Endothelial cell of umbilical vein (primary cell): ENCODE measurements at regions not wholly inside any gene's neighbourhood (a gene's known extent, or its start where the extent isn't known, plus 50 kb on each side); places are given as distances from the start of the nearest gene placed in this dataset.
A peak's percentile ranks its signal among the peaks of the same experiment; 100 is the strongest.

ENCODE experiments used
- BruUV-seq: library from RNA; stranded (reverse); fragments of 400-500 nt; replicated peaks from 2 replicates; lab custom pipeline; 2021; lab: Mats Ljungman, UMichigan
- CTCF ChIA-PET: fragments of 300-600, 350-600 bp; sonication (Branson Sonifier 250); formaldehyde crosslinking; loops from one replicate; lab custom pipeline; 2021; ENCODE audit warnings: antibody characterized with exemption, inconsistent platforms; lab: Charles Lee
- POLR2A ChIA-PET: fragments of 300-600, 350-600 bp; sonication (Branson Sonifier 250); formaldehyde crosslinking; loops from one replicate; lab custom pipeline; 2021; ENCODE audit warnings: antibody characterized with exemption, inconsistent platforms; lab: Charles Lee
- DNase-seq: peaks from one replicate; pipeline ENCODE4 v3.0.0-alpha.2; 2011; ENCODE audit warnings: low read depth, low spot score
- FAIRE-seq: peaks from 2 replicates; lab custom pipeline; 2011; peaks lifted over from hg19 to GRCh38; lab: Jason Lieb, UNC
- H2AFZ ChIP-seq: 2 replicates; pipeline ENCODE4 v1.6.0; 2012; ENCODE audit warnings: low read depth, low read length, control low read depth, inconsistent platforms
- H3K27ac ChIP-seq: 2 replicates; pipeline ENCODE4 v1.5.1; 2011; ENCODE audit warnings: low read depth, mild to moderate bottlenecking, control low read depth, low read length, moderate library complexity; ENCODE audit not compliant: insufficient read depth
- H3K27me3 ChIP-seq, 2 experiments: 2 replicates each; pipeline versions ENCODE4 v1.6.0 to v1.6.1; 2011; ENCODE audit warnings: low read length in 2 of 2, mixed read lengths in 1 of 2; ENCODE audit not compliant: control insufficient read depth in 2 of 2, insufficient read depth in 2 of 2
- H3K36me3 ChIP-seq, 2 experiments: 2 replicates in 1 of 2; 3 replicates in 1 of 2; pipeline ENCODE4 v1.5.1; 2011; ENCODE audit warnings: low read length in 2 of 2, mild to moderate bottlenecking in 1 of 2, moderate library complexity in 1 of 2; ENCODE audit not compliant: control insufficient read depth in 2 of 2, insufficient read depth in 2 of 2; ENCODE audit errors: extremely low read depth in 1 of 2
- H3K4me1 ChIP-seq: 3 replicates; pipeline ENCODE4 v1.5.1; 2011; ENCODE audit warnings: mild to moderate bottlenecking, low read length; ENCODE audit not compliant: control insufficient read depth, insufficient read depth; ENCODE audit errors: extremely low read depth
- H3K4me2 ChIP-seq: 2 replicates; pipeline ENCODE4 v1.6.1; 2011; ENCODE audit warnings: low read length, control low read depth, mixed read lengths; ENCODE audit not compliant: insufficient read depth
- H3K4me3 ChIP-seq, 3 experiments: fragments of 200-600 bp in 1 of 3; sonication (generic), shearing (Covaris generic) in 1 of 3; replicated peaks in 1 of 3; 2 replicates each; pipeline ENCODE4 v1.5.1; 2011 to 2016; ENCODE audit warnings: control low read depth in 3 of 3, low read length in 3 of 3, mild to moderate bottlenecking in 2 of 3, inconsistent platforms in 1 of 3, low read depth in 1 of 3, moderate library complexity in 1 of 3; ENCODE audit not compliant: insufficient read depth in 1 of 3
- H3K79me2 ChIP-seq: 2 replicates; pipeline ENCODE4 v1.6.0; 2012; ENCODE audit warnings: low read length, inconsistent platforms; ENCODE audit not compliant: control insufficient read depth, insufficient read depth
- H3K9ac ChIP-seq: replicated peaks from 2 replicates; pipeline ENCODE3; 2011; ENCODE audit warnings: low read length, control low read depth; ENCODE audit not compliant: insufficient read depth; ENCODE audit errors: extremely low read depth
- H3K9me1 ChIP-seq: replicated peaks from 3 replicates; pipeline ENCODE4 v1.6.0; 2011; ENCODE audit warnings: mild to moderate bottlenecking, low read length; ENCODE audit not compliant: control insufficient read depth, insufficient read depth; ENCODE audit errors: extremely low read depth
- H3K9me3 ChIP-seq: replicated peaks from 2 replicates; pipeline ENCODE4 v1.5.1; 2012; ENCODE audit warnings: low read length, inconsistent platforms; ENCODE audit not compliant: control insufficient read depth, insufficient read depth
- H4K20me1 ChIP-seq: replicated peaks from 2 replicates; pipeline ENCODE3; 2011; ENCODE audit warnings: mild to moderate bottlenecking, low read length; ENCODE audit not compliant: control insufficient read depth, insufficient read depth; ENCODE audit errors: extremely low read depth
- EZH2 ChIP-seq: IDR thresholded peaks from 2 replicates; pipeline ENCODE4 v1.6.1; 2012; ENCODE audit warnings: borderline replicate concordance, low read depth, mild to moderate bottlenecking, moderate library complexity, low read length, inconsistent platforms; ENCODE audit not compliant: severe bottlenecking
- FOS ChIP-seq: IDR thresholded peaks from 2 replicates; pipeline ENCODE4 v1.6.1; 2011; ENCODE audit warnings: mild to moderate bottlenecking, low read length, moderate library complexity, borderline replicate concordance; ENCODE audit not compliant: insufficient read depth
- GATA2 ChIP-seq: IDR thresholded peaks from 2 replicates; pipeline ENCODE4 v1.7.0; 2011; ENCODE audit warnings: low read depth, mild to moderate bottlenecking, moderate library complexity, mixed read lengths, low read length; ENCODE audit not compliant: insufficient read length, insufficient read depth
- JUN ChIP-seq: IDR thresholded peaks from 2 replicates; pipeline ENCODE4 v1.6.1; 2011; ENCODE audit warnings: borderline replicate concordance, low read depth; ENCODE audit not compliant: insufficient read length, insufficient read depth
- MYC ChIP-seq: IDR thresholded peaks from one replicate; pipeline ENCODE4 v1.6.1; 2011; ENCODE audit warnings: mild to moderate bottlenecking, low read depth, low read length
- POLR2A ChIP-seq: IDR thresholded peaks from 2 replicates; pipeline ENCODE4 v1.6.1; 2012; ENCODE audit warnings: low read depth, mild to moderate bottlenecking, control low read depth, low read length
- POLR2AphosphoS5 ChIP-seq: IDR thresholded peaks from 2 replicates; pipeline ENCODE4 v1.6.1; 2012; ENCODE audit warnings: low read depth, mild to moderate bottlenecking, control low read depth, low read length, moderate library complexity; ENCODE audit not compliant: insufficient read depth
- dilution Hi-C: fragments of 300-500 bp; cut with MboI; formaldehyde crosslinking; loops from one replicate; pipeline ENCODE4 v1.15.0; 2019; ENCODE audit warnings: low sequenced_read_pairs; ENCODE audit not compliant: extremely low pct_ligation_motif_present
- intact Hi-C: fragments of 100-400 bp; cut with micrococcal nuclease; formaldehyde crosslinking; loops from one replicate; pipeline ENCODE4 v1.10.0; 2022
- TF ChIP-seq, protein P1 (sequence below): IDR thresholded peaks from 2 replicates; pipeline ENCODE4 v1.6.1; 2011; ENCODE audit not compliant: insufficient read depth, insufficient read length
- TF ChIP-seq, protein P2 (sequence below), 2 donors: IDR thresholded peaks; 1 replicate in 1 of 2; 2 replicates in 1 of 2; pipeline ENCODE4 v1.5.1; 2011; ENCODE audit warnings: low read length in 2 of 2, mild to moderate bottlenecking in 2 of 2, moderate library complexity in 2 of 2, control low read depth in 1 of 2, inconsistent platforms in 1 of 2, low read depth in 1 of 2; ENCODE audit not compliant: insufficient read depth in 1 of 2; ENCODE audit errors: extremely low read depth in 1 of 2

DNA sequence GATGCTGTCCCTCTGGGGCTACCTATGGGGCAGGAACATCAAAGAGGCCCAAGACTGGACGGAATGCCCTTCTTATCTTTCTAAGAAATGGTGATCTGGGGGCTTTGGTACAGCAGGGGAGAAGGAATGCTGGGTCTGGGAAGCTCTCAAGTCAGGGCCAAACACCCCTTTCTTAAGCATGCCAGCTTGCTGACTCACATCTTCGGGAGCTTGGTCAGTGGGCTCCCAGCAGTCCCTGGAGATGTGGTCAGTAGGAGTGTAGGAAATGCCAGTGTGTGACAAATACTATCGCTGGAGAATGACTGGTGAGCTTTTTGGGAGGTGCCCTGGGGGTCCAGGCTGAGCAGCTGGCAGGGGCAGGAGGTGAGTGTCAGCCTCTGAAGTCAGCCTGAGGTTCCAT, 105.0 kb upstream of the CDC42EP3 start:
- Histone ChIP-seq H3K79me2 (no peaks in the 10 kb centered on the region), H3K36me3 (no peaks in the 10 kb centered on the region), H3K9me3 (no peaks in the 10 kb centered on the region), H3K27ac (peak overlapping the region; percentile 65), H3K9ac (peak overlapping the region; percentile 19), H3K27me3 (no peaks in the 10 kb centered on the region), H3K4me3 (no peak overlapping the region), H3K9me1 (no peaks in the 10 kb centered on the region), H2AFZ (no peak overlapping the region), H4K20me1 (no peaks in the 10 kb centered on the region), H3K4me1 (peaks cover 41% of the 10 kb centered on the region), H3K4me2 (no peak overlapping the region)
- TF ChIP-seq FOS, result peak; percentile 80
- TF ChIP-seq, protein P1, sequence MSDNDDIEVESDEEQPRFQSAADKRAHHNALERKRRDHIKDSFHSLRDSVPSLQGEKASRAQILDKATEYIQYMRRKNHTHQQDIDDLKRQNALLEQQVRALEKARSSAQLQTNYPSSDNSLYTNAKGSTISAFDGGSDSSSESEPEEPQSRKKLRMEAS, result no peak
- TF ChIP-seq GATA2, result peak; percentile 15
- dilution Hi-C loops (no loop called here), intact Hi-C loops (loop anchor here (5.0 kb wide), 1 partner anchor 104 kb away; the partner anchor contains the start of gene CDC42EP3)
- POLR2A ChIA-PET, result no interaction called here
- no TSS peak for BruUV-seq
- DNase-seq, result peak; percentile 58
- CTCF ChIA-PET, result interaction anchor here (0.6 to 1.6 kb wide), 11 partner anchors 8 to 362 kb away, joined by 3 to 5 read pairs (median 4); no protein-coding TSS in a partner anchor
- peak; percentile 86 for FAIRE-seq

DNA sequence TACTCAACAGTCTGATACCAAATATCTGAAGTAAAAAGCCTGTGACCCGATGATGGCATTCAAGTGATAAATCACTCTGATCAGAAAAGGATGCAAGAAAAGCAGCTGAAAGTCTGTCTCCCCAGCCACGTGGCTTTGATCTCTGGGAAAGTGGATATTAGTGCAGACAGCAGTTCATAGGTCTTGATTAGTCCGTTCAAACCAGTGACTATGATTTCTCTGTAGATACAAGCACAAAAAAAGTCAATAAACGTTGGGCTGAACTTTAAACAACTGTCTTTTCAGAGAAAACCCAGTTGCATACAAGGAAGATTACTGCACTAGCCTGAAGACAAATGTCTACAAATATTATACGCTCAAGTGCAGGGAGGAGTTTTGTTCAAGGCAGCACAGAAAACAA, 107.7 kb upstream of the CDC42EP3 start:
- ChIA-PET POLR2A (no interaction called here), CTCF (interaction anchor here (0.9 kb wide), 1 partner anchor 98 kb away, joined by 3 read pairs; no protein-coding TSS in a partner anchor)
- H3K79me2 ChIP-seq, result no peaks in the 10 kb centered on the region
- no peaks in the 10 kb centered on the region for H3K27me3 ChIP-seq
- FAIRE-seq, result no peak
- no TSS peak for BruUV-seq
- peaks cover 45% of the 10 kb centered on the region for H3K4me1 ChIP-seq
- DNase-seq, result no peak
- no peaks in the 10 kb centered on the region for H3K36me3 ChIP-seq
- intact Hi-C loops (loop anchor here (5.0 kb wide), 1 partner anchor 107 kb away; the partner anchor contains the start of gene CDC42EP3), dilution Hi-C loops (no loop called here)
- H2AFZ ChIP-seq, result no peak overlapping the region
- H3K9me3 ChIP-seq, result no peaks in the 10 kb centered on the region
- no peak for TF ChIP-seq GATA2
- TF ChIP-seq, protein P1, result no peak
- no peak for TF ChIP-seq MYC
- no peak for TF ChIP-seq FOS
- no peak for TF ChIP-seq POLR2AphosphoS5
- TF ChIP-seq POLR2A, result no peak
- TF ChIP-seq, protein P2, sequence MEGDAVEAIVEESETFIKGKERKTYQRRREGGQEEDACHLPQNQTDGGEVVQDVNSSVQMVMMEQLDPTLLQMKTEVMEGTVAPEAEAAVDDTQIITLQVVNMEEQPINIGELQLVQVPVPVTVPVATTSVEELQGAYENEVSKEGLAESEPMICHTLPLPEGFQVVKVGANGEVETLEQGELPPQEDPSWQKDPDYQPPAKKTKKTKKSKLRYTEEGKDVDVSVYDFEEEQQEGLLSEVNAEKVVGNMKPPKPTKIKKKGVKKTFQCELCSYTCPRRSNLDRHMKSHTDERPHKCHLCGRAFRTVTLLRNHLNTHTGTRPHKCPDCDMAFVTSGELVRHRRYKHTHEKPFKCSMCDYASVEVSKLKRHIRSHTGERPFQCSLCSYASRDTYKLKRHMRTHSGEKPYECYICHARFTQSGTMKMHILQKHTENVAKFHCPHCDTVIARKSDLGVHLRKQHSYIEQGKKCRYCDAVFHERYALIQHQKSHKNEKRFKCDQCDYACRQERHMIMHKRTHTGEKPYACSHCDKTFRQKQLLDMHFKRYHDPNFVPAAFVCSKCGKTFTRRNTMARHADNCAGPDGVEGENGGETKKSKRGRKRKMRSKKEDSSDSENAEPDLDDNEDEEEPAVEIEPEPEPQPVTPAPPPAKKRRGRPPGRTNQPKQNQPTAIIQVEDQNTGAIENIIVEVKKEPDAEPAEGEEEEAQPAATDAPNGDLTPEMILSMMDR (IDR thresholded peaks at IDR 0.05; ENCODE audit: extremely low read depth in 1 of 2, insufficient read depth in 1 of 2, low read depth in 1 of 2, low read length in 2 of 2), result no peak
- no peak for TF ChIP-seq JUN
- no peak for TF ChIP-seq EZH2
- H3K9me1 ChIP-seq, result no peaks in the 10 kb centered on the region
- no peaks in the 10 kb centered on the region for H4K20me1 ChIP-seq
- H3K4me2 ChIP-seq, result no peak overlapping the region
- no peak overlapping the region for H3K9ac ChIP-seq
- H3K27ac ChIP-seq, result no peak overlapping the region
- H3K4me3 ChIP-seq, result no peak overlapping the region
